ENCODE measurements at regions not wholly inside any gene's neighbourhood (a gene's known extent, or its start where the extent isn't known, plus 50 kb on each side); places are given as distances from the start of the nearest gene placed in this dataset.
"Not testable (repeated sequence)": the region's sequence is repeated elsewhere in the genome, so short reads cannot be mapped to it uniquely, and the experiment has no call there.

DNA sequence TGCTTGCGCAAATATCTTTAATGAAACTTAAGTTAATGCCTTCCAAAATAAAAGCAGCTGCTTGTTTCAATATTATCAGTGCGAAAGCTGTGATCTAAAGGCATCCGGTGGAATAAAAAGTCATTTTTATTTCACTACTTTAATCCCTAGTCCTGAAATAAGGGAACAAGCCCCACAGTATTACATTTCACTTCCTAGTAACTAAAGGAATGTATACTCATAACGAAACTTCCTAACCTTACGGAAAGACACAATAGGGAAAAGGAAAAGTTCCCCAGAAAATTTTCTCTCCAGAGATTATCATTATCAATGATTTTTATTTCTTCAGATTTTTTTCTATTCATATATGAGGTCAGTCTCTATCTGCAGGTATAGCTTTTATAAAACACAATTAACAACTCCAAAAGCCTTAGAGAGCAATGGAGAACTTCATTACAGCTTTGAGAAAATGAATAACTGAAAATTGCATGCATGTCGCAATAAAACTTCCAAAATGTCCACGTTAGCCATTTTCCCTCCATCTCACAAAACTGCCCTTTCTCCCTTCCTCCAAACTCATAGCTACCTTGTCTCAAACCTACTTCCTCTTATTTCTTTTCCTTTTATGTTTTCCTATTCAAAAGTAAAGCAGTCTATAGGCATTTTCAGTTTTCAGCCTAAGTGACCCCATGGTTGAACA, 154.3 kb upstream of the MED13 start:
- ATAC-seq (ENCODE audit: insufficient read depth, low FRiP score) (no peak), DNase-seq (no peak)
- Histone ChIP-seq H3K9ac (ENCODE audit: insufficient read depth in 1 of 2, low read length in 2 of 2) (no peak overlapping the region), H3K27ac (ENCODE audit: low read depth in 1 of 2, low read length in 1 of 2) (no peak overlapping the region), H3K9me3 (ENCODE audit: control insufficient read depth in 4 of 4, insufficient read depth in 3 of 4, low read length in 3 of 4) (peaks cover 0 to 5% (median 0%) of the 10 kb centered on the region in 4 donors), H3K4me1 (ENCODE audit: control insufficient read depth in 5 of 5, insufficient read depth in 5 of 5, low read length in 5 of 5) (no peaks in the 10 kb centered on the region), H3K4me3 (no peak overlapping the region), H3K36me3 (ENCODE audit: control insufficient read depth in 4 of 4, insufficient read depth in 4 of 4, low read length in 4 of 4) (no peaks in the 10 kb centered on the region), H3K27me3 (ENCODE audit: control insufficient read depth in 3 of 3, insufficient read depth in 3 of 3, low read length in 2 of 3) (no peaks in the 10 kb centered on the region)
- TF ChIP-seq, protein P1, sequence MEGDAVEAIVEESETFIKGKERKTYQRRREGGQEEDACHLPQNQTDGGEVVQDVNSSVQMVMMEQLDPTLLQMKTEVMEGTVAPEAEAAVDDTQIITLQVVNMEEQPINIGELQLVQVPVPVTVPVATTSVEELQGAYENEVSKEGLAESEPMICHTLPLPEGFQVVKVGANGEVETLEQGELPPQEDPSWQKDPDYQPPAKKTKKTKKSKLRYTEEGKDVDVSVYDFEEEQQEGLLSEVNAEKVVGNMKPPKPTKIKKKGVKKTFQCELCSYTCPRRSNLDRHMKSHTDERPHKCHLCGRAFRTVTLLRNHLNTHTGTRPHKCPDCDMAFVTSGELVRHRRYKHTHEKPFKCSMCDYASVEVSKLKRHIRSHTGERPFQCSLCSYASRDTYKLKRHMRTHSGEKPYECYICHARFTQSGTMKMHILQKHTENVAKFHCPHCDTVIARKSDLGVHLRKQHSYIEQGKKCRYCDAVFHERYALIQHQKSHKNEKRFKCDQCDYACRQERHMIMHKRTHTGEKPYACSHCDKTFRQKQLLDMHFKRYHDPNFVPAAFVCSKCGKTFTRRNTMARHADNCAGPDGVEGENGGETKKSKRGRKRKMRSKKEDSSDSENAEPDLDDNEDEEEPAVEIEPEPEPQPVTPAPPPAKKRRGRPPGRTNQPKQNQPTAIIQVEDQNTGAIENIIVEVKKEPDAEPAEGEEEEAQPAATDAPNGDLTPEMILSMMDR (IDR thresholded peaks at IDR 0.05; ENCODE audit: control extremely low read depth, extremely low read depth) = no peak
- WGBS, 2 donors = 69% methylated on average over 7 of the region's 7 CpGs

DNA sequence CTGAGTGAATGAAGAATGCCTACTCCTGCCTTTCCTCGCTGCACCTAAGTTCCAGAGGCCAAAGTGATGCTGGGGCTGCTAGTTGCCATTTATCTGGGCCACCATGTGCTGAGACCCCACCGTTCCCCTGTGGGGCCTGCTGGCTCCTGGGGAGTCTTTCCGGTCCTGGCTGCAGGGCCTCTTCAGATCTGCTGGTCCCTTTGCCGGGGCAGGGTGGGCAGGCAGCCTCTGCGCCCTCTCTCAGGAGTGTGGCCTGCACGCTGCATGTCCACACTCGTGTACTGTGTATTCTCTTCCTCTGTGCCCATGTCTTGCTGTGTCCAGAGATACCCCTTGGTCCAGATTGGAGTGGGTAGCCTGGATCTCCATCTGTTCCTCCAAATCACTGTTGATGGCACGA, 151.8 kb upstream of the MED13 start:
- no peak for DNase-seq
- H3K27ac ChIP-seq (ENCODE audit: low read depth in 1 of 2, low read length in 1 of 2) = no peak overlapping the region
- no peak overlapping the region for H3K9ac ChIP-seq (ENCODE audit: insufficient read depth in 1 of 2, low read length in 2 of 2)
- no peaks in the 10 kb centered on the region for H3K4me1 ChIP-seq (ENCODE audit: control insufficient read depth in 5 of 5, insufficient read depth in 5 of 5, low read length in 5 of 5)
- peaks cover 0 to 5% (median 0%) of the 10 kb centered on the region in 4 donors for H3K9me3 ChIP-seq (ENCODE audit: control insufficient read depth in 4 of 4, insufficient read depth in 3 of 4, low read length in 3 of 4)
- no peak overlapping the region for H3K4me3 ChIP-seq
- ATAC-seq (ENCODE audit: insufficient read depth, low FRiP score) = no peak
- TF ChIP-seq, protein P1 (IDR thresholded peaks at IDR 0.05; ENCODE audit: control extremely low read depth, extremely low read depth) = no peak
- WGBS, 2 donors = 93 to 96% methylated on average over 8 of the region's 8 CpGs
- H3K36me3 ChIP-seq (ENCODE audit: control insufficient read depth in 4 of 4, insufficient read depth in 4 of 4, low read length in 4 of 4) = no peaks in the 10 kb centered on the region
- no peaks in the 10 kb centered on the region for H3K27me3 ChIP-seq (ENCODE audit: control insufficient read depth in 3 of 3, insufficient read depth in 3 of 3, low read length in 2 of 3)

DNA sequence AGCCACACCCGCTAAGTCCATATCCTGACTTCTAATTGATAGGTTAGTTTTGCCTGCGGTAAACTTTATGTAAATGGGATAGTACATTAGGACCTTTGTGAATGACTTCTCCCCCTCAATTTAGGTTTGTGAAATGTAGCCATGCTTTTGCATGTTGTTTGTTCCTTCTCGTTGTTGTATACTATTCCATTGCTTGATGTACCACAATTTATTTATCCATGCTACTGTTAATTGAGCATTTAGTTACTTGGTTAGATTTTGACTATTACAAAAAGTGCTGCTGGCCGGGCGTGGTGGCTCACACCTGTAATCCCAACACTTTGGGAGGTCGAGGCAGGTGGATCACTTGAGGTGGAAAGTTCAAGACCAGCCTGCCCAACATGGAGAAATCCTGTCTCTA, 150.8 kb upstream of the MED13 start:
- not testable (repeated sequence) for DNase-seq; H3K9ac ChIP-seq (ENCODE audit: insufficient read depth in 1 of 2, low read length in 2 of 2); ATAC-seq (ENCODE audit: insufficient read depth, low FRiP score); H3K27ac ChIP-seq (ENCODE audit: low read depth in 1 of 2, low read length in 1 of 2); H3K4me3 ChIP-seq; H3K9me3 ChIP-seq (ENCODE audit: control insufficient read depth in 4 of 4, insufficient read depth in 3 of 4, low read length in 3 of 4); H3K4me1 ChIP-seq (ENCODE audit: control insufficient read depth in 5 of 5, insufficient read depth in 5 of 5, low read length in 5 of 5); H3K36me3 ChIP-seq (ENCODE audit: control insufficient read depth in 4 of 4, insufficient read depth in 4 of 4, low read length in 4 of 4); H3K27me3 ChIP-seq (ENCODE audit: control insufficient read depth in 3 of 3, insufficient read depth in 3 of 3, low read length in 2 of 3)
- 92 to 93% methylated on average over 6 of the region's 6 CpGs for WGBS, 2 donors

DNA sequence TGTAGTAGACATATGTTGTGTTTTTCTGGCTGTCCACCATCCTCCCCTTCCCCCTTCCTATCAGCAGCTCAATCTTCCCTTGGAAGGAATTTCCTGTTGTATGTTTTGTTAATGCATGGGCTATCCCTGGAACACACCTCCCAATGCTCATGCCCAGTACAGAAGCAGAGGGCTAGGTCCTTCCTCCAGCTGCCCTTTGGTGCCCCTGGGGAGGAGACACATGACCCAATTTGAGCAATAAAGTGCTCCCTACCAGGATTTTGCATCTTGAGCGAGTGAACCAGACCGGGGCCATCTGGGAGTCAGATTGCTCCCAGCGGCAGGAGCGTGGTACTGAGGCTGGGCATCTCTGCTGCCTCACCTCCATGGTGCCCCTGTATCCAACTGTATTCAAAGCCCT, 141.5 kb upstream of the MED13 start:
- WGBS, 2 donors = 72 to 73% methylated on average over 4 of the region's 4 CpGs
- Histone ChIP-seq H3K9ac (ENCODE audit: insufficient read depth in 1 of 2, low read length in 2 of 2) (no peak overlapping the region), H3K4me1 (ENCODE audit: control insufficient read depth in 5 of 5, insufficient read depth in 5 of 5, low read length in 5 of 5) (peaks cover 0 to 2% (median 0%) of the 10 kb centered on the region in 5 donors), H3K27me3 (ENCODE audit: control insufficient read depth in 3 of 3, insufficient read depth in 3 of 3, low read length in 2 of 3) (no peaks in the 10 kb centered on the region), H3K9me3 (ENCODE audit: control insufficient read depth in 4 of 4, insufficient read depth in 3 of 4, low read length in 3 of 4) (no peaks in the 10 kb centered on the region), H3K4me3 (no peak overlapping the region), H3K36me3 (ENCODE audit: control insufficient read depth in 4 of 4, insufficient read depth in 4 of 4, low read length in 4 of 4) (no peaks in the 10 kb centered on the region), H3K27ac (ENCODE audit: low read depth in 1 of 2, low read length in 1 of 2) (no peak overlapping the region)
- TF ChIP-seq, protein P1 (IDR thresholded peaks at IDR 0.05; ENCODE audit: control extremely low read depth, extremely low read depth) = no peak
- DNase-seq (no peak), ATAC-seq (ENCODE audit: insufficient read depth, low FRiP score) (no peak)

DNA sequence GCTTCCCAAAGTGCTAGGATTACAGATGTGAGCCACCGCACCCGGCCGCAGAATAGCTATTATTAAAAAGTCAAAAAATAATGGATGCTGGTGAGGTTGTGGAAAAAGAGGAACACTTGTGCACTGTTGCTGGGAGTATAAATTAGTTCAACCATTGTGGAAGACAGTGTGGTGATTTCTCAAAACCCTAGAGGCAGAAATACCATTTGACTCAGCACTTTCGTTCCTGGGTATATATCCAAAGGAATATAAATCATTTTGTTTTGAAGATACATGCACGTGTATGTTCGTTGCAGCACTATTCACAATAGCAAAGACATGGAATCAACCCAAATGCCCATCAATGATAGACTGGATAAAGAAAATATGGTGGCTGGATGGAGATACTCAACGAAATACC, 132.1 kb upstream of the MED13 start:
- not testable (repeated sequence) for H3K36me3 ChIP-seq (ENCODE audit: control insufficient read depth in 4 of 4, insufficient read depth in 4 of 4, low read length in 4 of 4); H3K27me3 ChIP-seq (ENCODE audit: control insufficient read depth in 3 of 3, insufficient read depth in 3 of 3, low read length in 2 of 3); DNase-seq; H3K4me3 ChIP-seq; H3K9me3 ChIP-seq (ENCODE audit: control insufficient read depth in 4 of 4, insufficient read depth in 3 of 4, low read length in 3 of 4); H3K9ac ChIP-seq (ENCODE audit: insufficient read depth in 1 of 2, low read length in 2 of 2); H3K27ac ChIP-seq (ENCODE audit: low read depth in 1 of 2, low read length in 1 of 2); H3K4me1 ChIP-seq (ENCODE audit: control insufficient read depth in 5 of 5, insufficient read depth in 5 of 5, low read length in 5 of 5); ATAC-seq (ENCODE audit: insufficient read depth, low FRiP score)
- WGBS, 2 donors = 69 to 73% methylated on average over 7 of the region's 7 CpGs

DNA sequence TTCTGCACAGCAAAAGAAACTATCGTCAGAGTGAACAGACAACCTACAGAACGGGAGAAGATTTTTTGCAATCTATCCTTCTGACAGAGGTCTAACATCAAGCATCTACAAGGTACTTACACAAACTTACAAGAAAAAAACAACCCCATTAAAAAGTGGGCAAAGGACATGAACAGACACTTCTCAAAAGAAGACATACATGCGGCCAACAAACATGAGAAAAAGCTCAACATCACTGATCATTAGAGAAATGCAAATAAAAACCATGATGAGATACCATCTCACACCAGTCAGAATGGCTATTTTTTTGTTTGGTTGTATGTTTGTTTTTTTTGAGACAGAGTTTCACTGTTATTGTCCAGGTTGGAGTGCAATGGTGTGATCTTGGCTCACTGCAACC, 131.5 kb upstream of the MED13 start:
- DNase-seq; H3K27ac ChIP-seq (ENCODE audit: low read depth in 1 of 2, low read length in 1 of 2); H3K9ac ChIP-seq (ENCODE audit: insufficient read depth in 1 of 2, low read length in 2 of 2); H3K4me1 ChIP-seq (ENCODE audit: control insufficient read depth in 5 of 5, insufficient read depth in 5 of 5, low read length in 5 of 5); H3K36me3 ChIP-seq (ENCODE audit: control insufficient read depth in 4 of 4, insufficient read depth in 4 of 4, low read length in 4 of 4); H3K9me3 ChIP-seq (ENCODE audit: control insufficient read depth in 4 of 4, insufficient read depth in 3 of 4, low read length in 3 of 4); ATAC-seq (ENCODE audit: insufficient read depth, low FRiP score); H3K27me3 ChIP-seq (ENCODE audit: control insufficient read depth in 3 of 3, insufficient read depth in 3 of 3, low read length in 2 of 3); H3K4me3 ChIP-seq: not testable (repeated sequence)
- WGBS, 2 donors = 96% methylated on average over 3 of the region's 3 CpGs

All from lung (tissue), 11 donors.